Brain pericyte (primary cell): ENCODE measurements at regions not wholly inside any gene's neighbourhood (a gene's known extent, or its start where the extent isn't known, plus 50 kb on each side); places are given as distances from the start of the nearest gene placed in this dataset.

ENCODE experiments used
- DNase-seq: peaks from one replicate; pipeline ENCODE4 v3.0.0-alpha.2; 2012; ENCODE audit warnings: low read depth, low spot score

- no peak for DNase-seq
Measured at GRCh38 chr3:94179059-94179458, 116.2 kb downstream of the NSUN3 start.

DNA sequence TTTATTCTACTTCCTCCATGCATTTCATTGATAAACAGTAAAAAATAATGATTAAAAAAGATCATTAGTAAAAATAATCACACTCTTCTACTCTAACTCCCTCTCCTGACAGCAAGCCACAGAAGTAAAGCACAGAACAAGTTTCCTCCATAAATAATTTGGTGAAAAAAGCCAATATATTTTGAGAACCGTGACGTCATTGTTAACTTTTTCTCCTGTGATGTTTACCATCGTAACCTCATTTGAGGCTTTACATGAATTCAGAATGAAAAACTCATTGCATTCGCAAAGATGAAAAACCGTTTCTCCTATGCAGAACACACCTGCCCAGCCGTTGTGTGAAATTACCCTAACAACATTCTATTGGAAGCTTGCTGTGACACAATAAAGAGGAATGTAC lies 120.7 kb downstream of the NSUN3 start:
- no peak for DNase-seq

DNA sequence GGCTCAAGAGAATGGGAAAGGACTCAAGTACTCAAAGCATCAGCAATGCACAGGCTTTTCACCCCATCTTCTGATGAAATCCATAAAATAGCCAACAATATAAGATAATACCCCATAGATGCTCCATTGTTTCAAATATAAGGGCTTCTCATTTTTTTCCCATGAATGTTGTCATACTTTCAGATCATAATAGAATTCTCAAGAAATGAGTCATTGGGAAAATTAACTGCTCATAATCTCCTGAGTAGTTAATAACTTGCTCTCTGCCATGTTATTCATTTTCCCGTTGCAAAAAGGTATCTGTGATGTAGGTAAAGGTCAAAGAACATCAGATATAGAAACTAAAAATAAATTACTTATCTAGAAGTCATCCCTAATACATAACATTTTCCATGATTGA lies 121.9 kb downstream of the NSUN3 start:
- DNase-seq, result no peak

DNA sequence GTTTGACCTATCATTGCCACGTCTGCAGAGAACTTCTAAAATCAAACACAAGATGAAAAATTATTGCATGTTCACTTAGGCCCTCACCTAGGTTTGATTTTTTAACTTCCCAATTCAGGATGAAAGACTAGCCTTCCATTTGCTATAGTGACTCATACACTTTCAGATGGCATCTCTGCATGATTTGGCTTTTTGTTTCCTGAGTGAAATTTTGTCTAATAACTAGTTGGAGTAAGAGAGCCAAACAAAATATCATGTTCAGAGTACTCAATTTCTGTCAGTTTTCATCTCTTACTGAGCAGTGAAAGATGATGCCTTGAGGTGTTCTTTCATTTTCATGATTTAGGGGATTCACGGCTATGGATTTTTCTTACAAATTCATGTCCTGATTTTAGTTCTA lies 122.9 kb downstream of the NSUN3 start:
- DNase-seq, result no peak

DNA sequence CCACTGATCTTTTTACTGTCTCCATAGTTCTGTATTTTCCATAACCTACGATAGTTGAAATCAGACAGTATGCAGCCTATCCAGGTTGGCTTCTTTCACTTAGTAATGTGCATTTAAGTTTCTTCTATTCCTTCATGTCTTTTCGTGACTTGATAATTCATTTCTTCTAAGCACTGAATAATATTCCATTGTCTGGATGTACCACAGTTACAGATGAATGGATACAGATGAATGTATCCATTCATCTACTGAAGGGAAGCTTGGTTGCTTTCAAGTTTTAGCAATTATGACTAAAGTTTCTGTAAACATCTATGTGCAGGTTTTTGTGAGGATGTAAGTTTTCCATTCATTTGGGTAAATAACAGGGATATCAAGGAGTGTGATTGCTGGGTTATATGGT lies 124.8 kb downstream of the NSUN3 start:
- no peak for DNase-seq

- no peak for DNase-seq
Measured at GRCh38 chr3:94195381-94195780, 132.5 kb downstream of the NSUN3 start.

DNA sequence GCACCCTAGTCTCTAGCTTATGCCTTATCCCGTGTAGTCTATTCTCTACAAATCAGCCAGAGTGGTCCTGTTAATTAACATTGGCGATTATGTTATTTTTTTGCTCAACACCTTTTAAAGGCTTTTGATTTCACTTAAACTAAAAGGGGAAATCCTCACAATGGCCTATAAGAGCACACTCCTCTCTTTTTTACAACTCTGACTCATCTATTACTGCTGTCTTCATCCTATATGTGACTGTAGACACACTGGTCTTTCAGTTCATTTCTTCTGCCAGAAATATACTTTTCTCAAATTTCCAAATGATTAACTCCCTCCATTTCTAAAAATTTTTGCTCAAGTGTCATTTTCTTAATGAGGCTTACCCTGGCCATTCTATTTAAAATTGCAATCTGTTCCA lies 143.4 kb downstream of the NSUN3 start:
- DNase-seq, result no peak

- no peak for DNase-seq
Measured at GRCh38 chr3:94210256-94210655, 147.4 kb downstream of the NSUN3 start.

GRCh38 chr3:94217406-94217805 lies 154.5 kb downstream of the NSUN3 start:
- DNase-seq, result no peak

DNA sequence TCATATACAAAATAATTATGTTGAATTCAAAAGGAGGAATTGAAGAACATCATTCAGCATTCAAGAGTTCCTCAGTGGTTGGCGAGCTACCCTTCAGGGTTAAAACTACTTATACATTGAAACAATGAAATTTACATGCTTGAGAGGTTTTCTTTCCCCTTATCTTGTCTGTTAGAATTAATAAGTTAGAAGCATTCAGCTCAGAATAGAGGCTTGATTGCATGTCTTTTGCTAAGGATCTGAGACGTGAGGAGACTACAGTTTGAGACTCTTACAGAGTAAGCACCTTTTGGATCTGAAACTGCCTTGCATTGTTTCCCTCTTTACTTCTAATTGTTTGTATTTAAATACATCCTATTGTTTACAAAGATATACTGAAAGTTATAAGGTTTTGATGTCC lies 157.6 kb downstream of the NSUN3 start:
- DNase-seq, result no peak

DNA sequence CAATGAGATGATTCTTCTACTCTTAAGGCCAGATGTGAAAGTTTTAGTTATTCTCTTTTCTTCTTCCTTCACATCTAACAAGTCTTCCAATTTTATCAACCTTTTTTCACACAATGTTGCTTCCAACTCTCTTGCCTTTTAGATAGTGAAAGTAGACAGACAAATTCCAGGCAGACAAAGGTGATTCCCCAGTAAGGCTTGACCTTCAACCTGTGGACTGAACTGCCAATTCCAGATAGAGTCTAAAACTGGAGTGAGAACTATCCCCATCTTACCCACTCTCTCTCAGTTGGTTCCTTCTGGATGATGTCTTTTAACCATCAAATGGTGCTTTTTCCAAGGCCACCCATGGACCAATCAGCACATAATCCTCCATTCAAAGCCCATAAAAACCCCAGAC lies 159.0 kb downstream of the NSUN3 start:
- DNase-seq, result no peak

DNA sequence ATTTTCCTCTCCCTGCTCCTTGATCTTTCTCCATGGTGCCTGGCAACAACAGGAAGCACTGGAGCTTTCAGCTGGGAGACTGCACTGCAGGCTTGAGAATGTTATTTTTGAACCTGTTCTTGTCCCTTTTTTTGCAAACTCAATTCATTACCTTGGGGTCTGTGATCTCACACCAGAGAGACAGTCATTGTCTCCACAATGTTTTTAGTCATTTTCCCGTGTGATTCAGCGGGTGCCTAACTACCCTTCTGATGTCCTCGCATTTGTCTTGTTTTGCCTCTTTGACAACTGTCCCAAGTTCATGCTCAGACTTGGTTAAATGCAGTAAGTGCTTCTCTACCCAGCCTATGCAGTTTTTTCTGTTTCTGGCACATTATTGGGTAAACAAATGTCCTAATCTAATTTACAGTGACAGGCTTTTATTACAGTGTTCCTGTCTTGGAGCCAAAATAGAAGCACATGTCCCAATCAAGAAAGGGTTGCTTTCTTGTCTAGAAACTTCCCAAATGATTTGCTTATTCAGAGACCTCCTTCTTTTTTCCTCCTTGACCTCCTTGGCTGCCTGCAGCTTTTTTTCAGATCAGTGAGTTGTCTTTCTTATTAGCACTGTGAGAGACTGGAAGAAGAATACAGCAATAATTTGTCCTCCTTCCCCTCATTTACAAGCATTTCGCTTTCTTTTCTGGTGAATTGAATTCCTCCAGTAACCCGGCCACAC lies 162.4 kb downstream of the NSUN3 start:
- no peak for DNase-seq

GRCh38 chr3:94226078-94226477 lies 163.2 kb downstream of the NSUN3 start:
- no peak for DNase-seq

- DNase-seq, result no peak
Measured at GRCh38 chr3:94232921-94233320, 170.1 kb downstream of the NSUN3 start.

GRCh38 chr3:94234177-94234788 lies 171.4 kb downstream of the NSUN3 start:
- no peak for DNase-seq

GRCh38 chr3:94241986-94242385 lies 179.1 kb downstream of the NSUN3 start:
- DNase-seq, result no peak

DNA sequence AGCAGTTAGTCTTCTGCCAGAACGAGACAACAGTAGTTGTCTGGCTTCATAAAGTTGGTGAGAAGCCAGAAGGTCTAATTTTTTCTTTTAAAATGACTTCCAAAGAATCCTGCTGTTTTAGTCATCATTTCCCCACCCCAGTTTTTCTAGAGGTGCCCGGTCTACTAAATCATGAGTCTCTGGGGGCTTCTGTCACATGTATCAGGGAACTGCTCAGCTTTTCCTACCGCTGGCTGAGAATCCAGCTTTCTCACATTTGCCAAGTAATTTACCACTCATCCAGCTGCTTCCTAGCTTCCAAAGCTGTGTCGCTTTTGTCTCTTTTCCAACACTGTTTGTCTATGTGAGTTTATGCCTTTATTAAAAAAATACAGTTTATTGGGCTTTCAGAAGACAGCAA lies 183.3 kb downstream of the NSUN3 start:
- no peak for DNase-seq

- no peak for DNase-seq
Measured at GRCh38 chr3:94248042-94248441, 185.2 kb downstream of the NSUN3 start.

DNA sequence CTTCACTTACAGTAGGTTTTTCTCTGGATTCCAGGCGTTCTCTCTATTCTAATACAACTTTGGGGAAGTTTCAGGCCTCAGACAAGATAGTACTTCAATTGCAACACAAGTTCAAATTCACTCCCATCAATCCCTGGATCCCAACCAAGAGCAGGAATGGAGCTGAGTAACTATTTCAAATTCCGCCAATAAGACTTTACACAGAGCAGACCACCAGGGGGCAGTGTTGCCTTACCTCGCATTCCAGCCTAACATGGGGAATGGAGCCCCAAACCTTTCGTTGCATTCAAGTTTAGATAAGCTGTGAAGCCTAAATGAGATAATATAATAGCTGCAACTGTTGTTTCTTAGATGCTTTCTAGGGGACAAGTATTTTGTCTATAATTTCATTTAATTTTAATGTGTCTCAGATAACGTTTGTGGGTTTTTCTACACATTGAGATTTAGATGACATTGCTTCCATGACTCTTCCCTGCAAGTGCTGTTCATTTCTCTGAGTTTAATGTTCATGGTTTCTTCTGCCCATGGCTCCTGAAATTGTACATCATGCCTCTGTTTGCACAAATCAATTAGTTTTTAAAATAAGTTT lies 186.7 kb downstream of the NSUN3 start:
- no peak for DNase-seq

GRCh38 chr3:94251566-94251965 lies 188.7 kb downstream of the NSUN3 start:
- no peak for DNase-seq

DNA sequence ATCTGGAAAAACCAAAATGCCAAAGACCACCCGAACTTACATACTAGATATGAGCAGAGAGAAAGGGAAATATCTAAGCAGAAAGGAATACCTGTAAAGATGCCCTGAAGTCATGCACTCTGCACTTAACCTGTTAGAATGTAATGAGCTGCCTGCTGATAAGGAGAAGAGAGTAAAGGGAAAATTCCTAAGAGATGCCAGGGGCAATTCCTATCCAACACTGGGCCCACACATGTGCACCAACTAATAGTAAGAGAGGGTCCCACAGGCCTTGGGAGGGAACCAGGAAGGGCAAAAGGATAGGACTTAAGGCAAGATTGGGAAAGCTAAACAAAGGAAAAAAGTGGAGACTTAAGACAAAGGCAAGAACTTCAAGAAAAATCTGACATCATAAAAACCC lies 189.5 kb downstream of the NSUN3 start:
- DNase-seq, result no peak

DNA sequence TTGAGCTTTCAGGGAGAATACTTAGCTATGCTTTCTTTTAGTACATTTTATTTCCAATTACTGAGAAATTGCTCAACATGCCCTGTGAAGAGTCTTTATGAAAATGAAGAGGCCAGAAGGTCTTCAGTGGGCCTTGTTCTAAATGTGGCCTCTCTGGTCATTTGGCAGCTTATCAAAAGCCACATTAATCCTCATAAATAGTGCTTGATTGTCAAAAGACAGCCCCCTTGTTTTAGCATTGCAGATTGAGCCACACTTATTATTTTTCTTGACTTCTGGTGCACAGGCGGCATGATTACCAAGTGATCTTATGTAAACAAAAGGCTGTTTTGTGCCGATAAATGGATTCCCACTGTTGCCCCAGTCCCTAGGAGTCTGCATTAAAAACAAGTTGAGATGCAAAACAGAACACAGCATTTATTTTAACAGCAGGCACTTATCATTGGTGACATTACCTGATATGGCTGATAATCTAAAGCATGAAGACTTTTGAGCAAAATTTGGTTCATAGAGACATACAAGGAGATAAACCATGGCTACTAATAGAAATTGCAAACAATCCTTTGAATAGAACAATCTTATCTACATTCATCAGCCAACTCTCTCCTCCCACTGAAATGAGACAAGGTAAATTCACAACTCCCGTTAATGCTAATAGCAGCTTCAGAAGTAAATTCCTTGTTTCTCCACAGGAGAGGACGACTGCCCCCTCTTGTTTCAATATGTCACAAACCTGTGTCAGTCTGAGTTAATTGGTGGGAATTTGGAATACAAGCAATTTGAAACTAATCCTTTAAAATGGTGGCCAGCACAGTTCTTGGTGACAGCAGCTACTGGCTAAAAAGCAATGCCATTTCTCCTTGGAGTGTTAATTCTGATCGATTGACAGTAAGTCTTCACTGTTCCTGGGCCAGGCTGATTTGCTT lies 194.3 kb downstream of the NSUN3 start:
- no peak for DNase-seq
